Cardiac muscle cell (in vitro differentiated cells and primary cell): ENCODE measurements at regions not wholly inside any gene's neighbourhood (a gene's known extent, or its start where the extent isn't known, plus 50 kb on each side); places are given as distances from the start of the nearest gene placed in this dataset.

Experiments
- DNase-seq, 2 donors: peaks; one replicate each; pipeline versions ENCODE4 v3.0.0 to v3.0.0-alpha.2; 2010 to 2017; ENCODE audit warnings: low read depth in 1 of 2, low spot score in 1 of 2
- H3K27ac ChIP-seq: fragments of 200-600 bp; sonication (generic); 2 replicates; pipeline ENCODE4 v1.5.1; 2016
- H3K27me3 ChIP-seq: fragments of 200-600 bp; sonication (generic); 2 replicates; pipeline ENCODE4 v1.6.0; 2016; ENCODE audit warnings: control low read depth
- H3K36me3 ChIP-seq: fragments of 200-600 bp; sonication (generic); 2 replicates; pipeline ENCODE4 v1.5.1; 2016; ENCODE audit warnings: control low read depth
- H3K4me1 ChIP-seq: fragments of 200-600 bp; sonication (generic); 2 replicates; pipeline ENCODE4 v1.8.1; 2017; ENCODE audit warnings: low read depth, mild to moderate bottlenecking, mixed run types
- H3K4me3 ChIP-seq: fragments of 200-600 bp; sonication (generic); 2 replicates; pipeline ENCODE4 v1.5.1; 2016; ENCODE audit warnings: mild to moderate bottlenecking
- H3K9me3 ChIP-seq: fragments of 200-600 bp; sonication (generic); 2 replicates; pipeline ENCODE4 v1.5.1; 2017; ENCODE audit warnings: low read depth, mild to moderate bottlenecking, control low read depth
- CTCF ChIP-seq: IDR thresholded peaks from 2 replicates; pipeline ENCODE4 v1.5.1; 2012; ENCODE audit warnings: low read depth, mild to moderate bottlenecking, low read length

DNA sequence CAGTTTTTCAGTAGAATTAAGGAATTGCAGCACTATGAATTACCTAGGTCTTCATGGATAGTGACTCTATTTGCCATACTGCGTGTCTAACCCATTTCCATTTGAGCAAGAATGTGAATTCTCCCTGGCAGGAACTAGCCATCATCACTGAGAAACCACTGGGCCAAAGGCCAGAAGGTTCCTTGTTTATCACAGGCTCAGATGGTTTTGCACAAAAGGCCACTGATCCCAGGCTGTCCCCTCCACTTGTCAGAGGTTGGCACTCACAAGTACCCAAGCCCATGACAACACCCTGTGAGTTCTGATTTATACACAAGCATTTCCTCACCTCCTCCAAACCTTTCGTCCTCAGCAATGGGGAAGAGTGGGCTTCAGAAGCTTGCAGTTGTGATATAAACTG lies 131.8 kb downstream of the FOXB1 start:
- TF ChIP-seq CTCF, result no peak
- H3K27ac ChIP-seq, result no peak overlapping the region
- DNase-seq, result no peak
- H3K4me1 ChIP-seq, result no peaks in the 10 kb centered on the region
- no peaks in the 10 kb centered on the region for H3K9me3 ChIP-seq
- H3K36me3 ChIP-seq, result no peaks in the 10 kb centered on the region
- no peak overlapping the region for H3K4me3 ChIP-seq
- H3K27me3 ChIP-seq, result no peaks in the 10 kb centered on the region

GRCh38 chr15:60137711-60138396 lies 133.7 kb downstream of the FOXB1 start:
- no peaks in the 10 kb centered on the region for H3K4me1 ChIP-seq
- H3K27ac ChIP-seq, result no peak overlapping the region
- H3K27me3 ChIP-seq, result no peaks in the 10 kb centered on the region
- H3K9me3 ChIP-seq, result no peaks in the 10 kb centered on the region
- no peak for TF ChIP-seq CTCF
- peak in 1 of 2 donors; percentile 13 for DNase-seq
- no peak overlapping the region for H3K4me3 ChIP-seq
- H3K36me3 ChIP-seq, result no peaks in the 10 kb centered on the region

GRCh38 chr15:60138397-60138968 lies 134.4 kb downstream of the FOXB1 start:
- no peak overlapping the region for H3K4me3 ChIP-seq
- no peak for DNase-seq
- no peak for TF ChIP-seq CTCF

GRCh38 chr15:60152386-60152785 lies 148.3 kb downstream of the FOXB1 start:
- Histone ChIP-seq H3K27me3 (no peaks in the 10 kb centered on the region), H3K4me3 (no peak overlapping the region), H3K9me3 (no peaks in the 10 kb centered on the region), H3K36me3 (no peaks in the 10 kb centered on the region), H3K27ac (no peak overlapping the region), H3K4me1 (no peaks in the 10 kb centered on the region)
- TF ChIP-seq CTCF, result no peak
- no peak for DNase-seq

More at GRCh38 chr15:60138397-60138968, 134.4 kb downstream of the FOXB1 start:
- Histone ChIP-seq H3K4me1 (no peaks in the 10 kb centered on the region), H3K27ac (no peak overlapping the region), H3K27me3 (no peaks in the 10 kb centered on the region), H3K9me3 (no peaks in the 10 kb centered on the region), H3K36me3 (no peaks in the 10 kb centered on the region)

GRCh38 chr15:60154764-60155325 lies 150.7 kb downstream of the FOXB1 start:
- DNase-seq, result no peak
- no peak for TF ChIP-seq CTCF
- Histone ChIP-seq H3K4me3 (no peak overlapping the region), H3K9me3 (no peaks in the 10 kb centered on the region), H3K27me3 (no peaks in the 10 kb centered on the region), H3K27ac (no peak overlapping the region), H3K36me3 (no peaks in the 10 kb centered on the region), H3K4me1 (no peaks in the 10 kb centered on the region)
